Smooth muscle cell (in vitro differentiated cells): ENCODE measurements at regions not wholly inside any gene's neighbourhood (a gene's known extent, or its start where the extent isn't known, plus 50 kb on each side); places are given as distances from the start of the nearest gene placed in this dataset.

Experiments used
- DNase-seq: peaks from one replicate; lab custom pipeline; 2025; ENCODE audit not compliant: unreplicated experiment; lab: John Stamatoyannopoulos, UW
- H2AFZ ChIP-seq: fragments of 200-600 bp; sonication (generic); 2 replicates; pipeline ENCODE4 v1.6.0; 2016; ENCODE audit warnings: antibody characterized with exemption, low read depth, mild to moderate bottlenecking
- H3F3A ChIP-seq: fragments of 200-600 bp; sonication (generic); 2 replicates; pipeline ENCODE4 v1.6.0; 2017; ENCODE audit warnings: antibody characterized with exemption, low read depth
- H3K27ac ChIP-seq: fragments of 200-600 bp; sonication (generic); 2 replicates; pipeline ENCODE4 v1.5.1; 2016; ENCODE audit warnings: low read depth, mild to moderate bottlenecking
- H3K27me3 ChIP-seq: fragments of 200-600 bp; sonication (generic); 2 replicates; pipeline ENCODE4 v1.6.1; 2016; ENCODE audit warnings: low read depth, mild to moderate bottlenecking
- H3K36me3 ChIP-seq: fragments of 200-600 bp; sonication (generic); 2 replicates; pipeline ENCODE4 v1.5.1; 2016; ENCODE audit warnings: low read depth
- H3K4me1 ChIP-seq: fragments of 200-600 bp; sonication (generic); 2 replicates; pipeline ENCODE4 v1.5.1; 2016; ENCODE audit warnings: low read depth
- H3K4me2 ChIP-seq: fragments of 200-600 bp; sonication (generic); 2 replicates; pipeline ENCODE4 v1.6.0; 2016; ENCODE audit warnings: mild to moderate bottlenecking
- H3K4me3 ChIP-seq: fragments of 200-600 bp; sonication (generic); 2 replicates; pipeline ENCODE4 v1.5.1; 2016; ENCODE audit warnings: mild to moderate bottlenecking
- H3K79me2 ChIP-seq: fragments of 200-600 bp; sonication (generic); 2 replicates; pipeline ENCODE4 v1.6.0; 2016; ENCODE audit warnings: low read depth, mild to moderate bottlenecking
- H3K9ac ChIP-seq: fragments of 200-600 bp; sonication (generic); 2 replicates; pipeline ENCODE4 v1.6.0; 2016; ENCODE audit warnings: low read depth
- H3K9me3 ChIP-seq: fragments of 200-600 bp; sonication (generic); replicated peaks from 2 replicates; pipeline ENCODE4 v1.5.1; 2016; ENCODE audit warnings: low read depth
- H4K20me1 ChIP-seq: fragments of 200-600 bp; sonication (generic); 2 replicates; pipeline ENCODE4 v1.6.0; 2016; ENCODE audit warnings: low read depth
- CTCF ChIP-seq: fragments of 200-600 bp; sonication (generic); IDR thresholded peaks from 2 replicates; pipeline ENCODE4 v1.5.1; 2017; ENCODE audit warnings: borderline replicate concordance, mild to moderate bottlenecking, antibody characterized with exemption; ENCODE audit not compliant: insufficient read depth, poor library complexity, severe bottlenecking
- WGBS: methylation state at CpG from one replicate; pipeline ENCODE4 v1.1.7; 2016; ENCODE audit warnings: low lambda C conversion rate; 5-methylcytosine and 5-hydroxymethylcytosine counted together

GRCh38 chr14:104296388-104297312 lies 158.3 kb downstream of the KIF26A start:
- H3K79me2 ChIP-seq = no peaks in the 10 kb centered on the region
- H2AFZ ChIP-seq = no peak overlapping the region
- DNase-seq = no peak
- no peak overlapping the region for H3K4me3 ChIP-seq
- no peak for TF ChIP-seq CTCF
- no peak overlapping the region for H3K9ac ChIP-seq
- no peaks in the 10 kb centered on the region for H3K27me3 ChIP-seq
- no peak overlapping the region for H3K27ac ChIP-seq
- no peaks in the 10 kb centered on the region for H4K20me1 ChIP-seq
- no peaks in the 10 kb centered on the region for H3K9me3 ChIP-seq
- H3K4me1 ChIP-seq = peaks cover 6% of the 10 kb centered on the region
- H3K4me2 ChIP-seq = no peak overlapping the region
- H3F3A ChIP-seq = no peaks in the 10 kb centered on the region
- WGBS = 74% methylated on average over 26 of the region's 26 CpGs
- H3K36me3 ChIP-seq = no peaks in the 10 kb centered on the region

- Histone ChIP-seq H3K4me3 (no peak overlapping the region), H3F3A (no peaks in the 10 kb centered on the region), H3K27me3 (no peaks in the 10 kb centered on the region), H3K36me3 (no peaks in the 10 kb centered on the region), H3K9me3 (no peaks in the 10 kb centered on the region), H2AFZ (no peak overlapping the region), H3K27ac (no peak overlapping the region), H3K4me2 (no peak overlapping the region), H4K20me1 (no peaks in the 10 kb centered on the region), H3K9ac (no peak overlapping the region), H3K4me1 (no peaks in the 10 kb centered on the region), H3K79me2 (no peaks in the 10 kb centered on the region)
- 96% methylated on average over 7 of the region's 7 CpGs for WGBS
- no peak for DNase-seq
- TF ChIP-seq CTCF = no peak
These were observed 158.9 kb downstream of the KIF26A start for GRCh38 chr14:104297313-104297704.

- Histone ChIP-seq H3F3A (no peaks in the 10 kb centered on the region), H3K9ac (no peak overlapping the region), H3K9me3 (no peaks in the 10 kb centered on the region), H4K20me1 (no peaks in the 10 kb centered on the region), H3K4me3 (no peak overlapping the region), H3K4me2 (no peak overlapping the region), H2AFZ (no peak overlapping the region), H3K27me3 (no peaks in the 10 kb centered on the region), H3K79me2 (no peaks in the 10 kb centered on the region), H3K36me3 (no peaks in the 10 kb centered on the region), H3K27ac (no peak overlapping the region), H3K4me1 (no peaks in the 10 kb centered on the region)
- TF ChIP-seq CTCF = no peak
- 95% methylated on average over 11 of the region's 11 CpGs for WGBS
- DNase-seq = no peak
These were observed 159.5 kb downstream of the KIF26A start for GRCh38 chr14:104297721-104298401.
